Heart left ventricle (tissue), 16 donors: ENCODE measurements at regions not wholly inside any gene's neighbourhood (a gene's known extent, or its start where the extent isn't known, plus 50 kb on each side); places are given as distances from the start of the nearest gene placed in this dataset.

Source experiments
- ATAC-seq, 4 donors: fragments of 200-7000 bp; cut with Tn5 transposase; one replicate each; pipeline ENCODE4 v1.9.1; 2020 to 2022; ENCODE audit warnings: moderate library complexity in 4 of 4, mild to moderate bottlenecking in 3 of 4, moderate number of reproducible peaks in 1 of 4
- DNase-seq, 5 donors: peaks; one replicate each; pipeline ENCODE4 v3.0.0-alpha.2; 2020
- H3K27ac ChIP-seq, 12 donors: fragments of 200-600 bp; sonication (generic) in 4 of 12; one replicate each; pipeline versions ENCODE4 v1.5.0 to v1.8.0; 2016 to 2022; ENCODE audit warnings: mild to moderate bottlenecking in 2 of 12
- H3K27me3 ChIP-seq, 9 donors: fragments of 200-600 bp; sonication (generic) in 2 of 9; one replicate each; pipeline versions ENCODE4 v1.5.1 to v1.8.0; 2016 to 2022; ENCODE audit warnings: mild to moderate bottlenecking in 3 of 9
- H3K36me3 ChIP-seq, 9 donors: fragments of 200-600 bp; sonication (generic) in 2 of 9; one replicate each; pipeline versions ENCODE4 v1.5.0 to v1.8.0; 2018 to 2022; ENCODE audit warnings: mild to moderate bottlenecking in 2 of 9
- H3K4me1 ChIP-seq, 12 donors: fragments of 200-600 bp; sonication (generic) in 4 of 12; one replicate each; pipeline versions ENCODE4 v1.5.0 to v1.8.0; 2016 to 2022; ENCODE audit warnings: mild to moderate bottlenecking in 3 of 12
- H3K4me3 ChIP-seq, 12 donors: fragments of 200-600 bp; sonication (generic) in 4 of 12; one replicate each; pipeline versions ENCODE4 v1.5.0 to v1.8.0; 2017 to 2022; ENCODE audit warnings: mild to moderate bottlenecking in 9 of 12, moderate library complexity in 4 of 12
- H3K9me3 ChIP-seq, 12 donors: fragments of 200-600 bp; sonication (generic) in 4 of 12; one replicate each; pipeline versions ENCODE4 v1.5.0 to v1.8.0; 2016 to 2022; ENCODE audit warnings: mild to moderate bottlenecking in 1 of 12
- CTCF ChIP-seq, 12 donors: fragments of 200-600 bp; sonication (generic) in 4 of 12; IDR thresholded peaks; one replicate each; pipeline versions ENCODE4 v1.5.0 to v1.8.0; 2018 to 2022; ENCODE audit warnings: antibody characterized with exemption in 12 of 12, mild to moderate bottlenecking in 5 of 12
- POLR2A ChIP-seq, 2 donors: fragments of 450-650 bp; IDR thresholded peaks; one replicate each; pipeline ENCODE4 v1.6.1; 2017; ENCODE audit warnings: antibody characterized with exemption in 2 of 2, mild to moderate bottlenecking in 2 of 2, moderate library complexity in 2 of 2
- WGBS, 4 donors: extraction: QIAGEN DNeasy Blood & Tissue Kit in 2 of 4; methylation state at CpG; one replicate each; pipeline versions ENCODE4 v1.1.5 to v1.1.7; 2013 to 2018; 5-methylcytosine and 5-hydroxymethylcytosine counted together
- intact Hi-C, 10 donors: fragments of 100-400 bp; cut with DNase I; formaldehyde crosslinking; loops; one replicate each; pipeline versions ENCODE4 v1.11.1 to v1.14.2; 2022
- donor health status: ischemic (EF 13 %, LVEDD 7.1; RV severe dilation, severe dysfunction).
- donor health status: healthy with polysubstance abuse.
- donor health status: DM: no; HTN: yes; CAD: no.
- donor health status: DM: no; HTN: no; CAD: no.
- donor health status: ischemic (EF 25% LVEDD 6.9; RV normal size, moderate dysfunction).
- donor health status: ischemic (EF 25% LVEDD 5.7; RV mildly dilated, moderate dysfunction).
- donor health status: healthy.
- donor health status: DM: yes; HTN: yes; CAD: no.
- donor health status: ischemic (EF 35%, LVEDD 5.7; RV mildly dilated, moderate dysfunction).
- donor health status: nonischemic (EF 11% LVEDD 7.7; RV severe dilation, severe dysfunction).
- donor health status: DM: yes; HTN: yes; CAD: no.
- donor health status: PGD.
- donor health status: ischemic (EF 29% LVEDD 5.4; RV normal size, mild dysfunction).
- donor health status: nonischemic (EF 23%, LVEDD 6.1; RV moderate dilation, normal function).

GRCh38 chrX:43314525-43314924 lies 341.6 kb upstream of the MAOA start:
- no peaks in the 10 kb centered on the region for H3K36me3 ChIP-seq
- H3K4me1 ChIP-seq = no peaks in the 10 kb centered on the region
- H3K4me3 ChIP-seq = no peak overlapping the region
- H3K9me3 ChIP-seq = no peaks in the 10 kb centered on the region
- 70 to 80% (median 76%) methylated on average over 3 of the region's 3 CpGs for WGBS, 4 donors
- no peak for TF ChIP-seq CTCF (IDR thresholded peaks at IDR 0.05)
- no peak for TF ChIP-seq POLR2A (IDR thresholded peaks at IDR 0.05)
- ATAC-seq (no peak), DNase-seq (no peak)
- no peak overlapping the region for H3K27ac ChIP-seq
- intact Hi-C loops = no loop called here
- H3K27me3 ChIP-seq = peaks cover 0 to 3% (median 0%) of the 10 kb centered on the region in 9 donors

GRCh38 chrX:43315622-43316021 lies 340.5 kb upstream of the MAOA start:
- WGBS, 4 donors = 62 to 91% (median 78%) methylated on average over 4 of the region's 4 CpGs
- H3K27ac ChIP-seq = no peak overlapping the region
- H3K4me1 ChIP-seq = no peaks in the 10 kb centered on the region
- H3K36me3 ChIP-seq = no peaks in the 10 kb centered on the region
- TF ChIP-seq POLR2A (IDR thresholded peaks at IDR 0.05) (no peak), CTCF (IDR thresholded peaks at IDR 0.05) (no peak)
- intact Hi-C loops = no loop called here
- no peak overlapping the region for H3K4me3 ChIP-seq
- H3K9me3 ChIP-seq = no peaks in the 10 kb centered on the region
- peaks cover 0 to 3% (median 0%) of the 10 kb centered on the region in 9 donors for H3K27me3 ChIP-seq
- ATAC-seq (no peak), DNase-seq (no peak)

- no peak for TF ChIP-seq CTCF (IDR thresholded peaks at IDR 0.05)
- no peak for TF ChIP-seq POLR2A (IDR thresholded peaks at IDR 0.05)
- Histone ChIP-seq H3K9me3 (peaks cover 0 to 2% (median 0%) of the 10 kb centered on the region in 12 donors), H3K36me3 (no peaks in the 10 kb centered on the region), H3K27me3 (peaks cover 0 to 3% (median 0%) of the 10 kb centered on the region in 9 donors), H3K27ac (no peak overlapping the region), H3K4me3 (no peak overlapping the region), H3K4me1 (no peaks in the 10 kb centered on the region)
- DNase-seq = no peak
- intact Hi-C loops = no loop called here
- no peak for ATAC-seq
- WGBS, 4 donors = 63 to 72% (median 69%) methylated on average over 2 of the region's 2 CpGs
Measured at GRCh38 chrX:43316146-43316545, 340.0 kb upstream of the MAOA start.

- no peaks in the 10 kb centered on the region for H3K27me3 ChIP-seq
- no peaks in the 10 kb centered on the region for H3K4me1 ChIP-seq
- no peak overlapping the region for H3K4me3 ChIP-seq
- WGBS, 4 donors = 65 to 94% (median 79%) methylated on average over 1 of the region's 1 CpG
- H3K36me3 ChIP-seq = no peaks in the 10 kb centered on the region
- ATAC-seq (no peak), DNase-seq (no peak)
- intact Hi-C loops = no loop called here
- TF ChIP-seq CTCF (IDR thresholded peaks at IDR 0.05) = no peak
- TF ChIP-seq POLR2A (IDR thresholded peaks at IDR 0.05) = no peak
- no peak overlapping the region for H3K27ac ChIP-seq
- H3K9me3 ChIP-seq = peaks cover 0 to 8% (median 0%) of the 10 kb centered on the region in 12 donors
Measured at GRCh38 chrX:43317378-43317777, 338.7 kb upstream of the MAOA start.
